CD4-positive, CD25-positive, alpha-beta regulatory T cell (primary cell): ENCODE measurements at regions not wholly inside any gene's neighbourhood (a gene's known extent, or its start where the extent isn't known, plus 50 kb on each side); places are given as distances from the start of the nearest gene placed in this dataset.
"Not testable (repeated sequence)": the region's sequence is repeated elsewhere in the genome, so short reads cannot be mapped to it uniquely, and the experiment has no call there.

Source experiments
- ATAC-seq, 2 donors: fragments of 150-1000 bp; cut with Tn5 transposase; one replicate each; pipeline ENCODE4 v1.10.0; 2021; ENCODE audit warnings: low read depth in 2 of 2, moderate number of reproducible peaks in 2 of 2, moderate library complexity in 1 of 2
- DNase-seq, 3 donors: peaks; one replicate each; pipeline versions ENCODE4 v3.0.0 to v3.0.0-alpha.2; 2012 to 2022; ENCODE audit warnings: mixed read lengths in 1 of 3
- H3K27ac ChIP-seq: one replicate; pipeline ENCODE4 v1.7.0; 2013; ENCODE audit warnings: mild to moderate bottlenecking, low read length; ENCODE audit not compliant: insufficient read depth, poor library complexity, severe bottlenecking
- H3K27me3 ChIP-seq: one replicate; pipeline ENCODE4 v1.7.0; 2013; ENCODE audit warnings: low read length; ENCODE audit not compliant: control insufficient read depth, insufficient read depth
- H3K36me3 ChIP-seq: one replicate; pipeline ENCODE4 v1.7.0; 2013; ENCODE audit warnings: mild to moderate bottlenecking, low read length, moderate library complexity; ENCODE audit not compliant: control insufficient read depth, insufficient read depth
- H3K4me1 ChIP-seq: 2 replicates; pipeline ENCODE4 v1.7.0; 2013; ENCODE audit warnings: mild to moderate bottlenecking, low read length; ENCODE audit not compliant: insufficient read depth, control insufficient read depth, poor library complexity, severe bottlenecking
- H3K4me3 ChIP-seq: one replicate; pipeline ENCODE4 v1.7.0; 2013; ENCODE audit warnings: low read depth, mild to moderate bottlenecking, low read length, moderate library complexity
- H3K9me3 ChIP-seq, 2 experiments: 1 replicate in 1 of 2; 2 replicates in 1 of 2; pipeline ENCODE4 v1.7.0; 2013; ENCODE audit warnings: low read length in 2 of 2, mild to moderate bottlenecking in 1 of 2, moderate library complexity in 1 of 2; ENCODE audit not compliant: control insufficient read depth in 2 of 2
- H3K27ac Mint-ChIP-seq, 3 donors: one replicate each; pipeline ENCODE4 v1.8.0; 2020 to 2022; ENCODE audit warnings: mild to moderate bottlenecking in 3 of 3, mixed read lengths in 3 of 3, moderate library complexity in 2 of 3
- H3K27me3 Mint-ChIP-seq: one replicate; pipeline ENCODE4 v1.8.0; 2022; ENCODE audit warnings: mild to moderate bottlenecking, mixed read lengths
- H3K36me3 Mint-ChIP-seq: one replicate; pipeline ENCODE4 v1.8.0; 2020; ENCODE audit warnings: mixed read lengths
- H3K4me1 Mint-ChIP-seq, 4 donors: one replicate each; pipeline ENCODE4 v1.8.0; 2020 to 2022; ENCODE audit warnings: mixed read lengths in 4 of 4, mild to moderate bottlenecking in 1 of 4
- H3K4me3 Mint-ChIP-seq, 4 donors: one replicate each; pipeline ENCODE4 v1.8.0; 2020 to 2022; ENCODE audit warnings: mild to moderate bottlenecking in 4 of 4, mixed read lengths in 4 of 4, moderate library complexity in 3 of 4
- H3K9me3 Mint-ChIP-seq, 7 donors: one replicate each; pipeline ENCODE4 v1.8.0; 2020 to 2022; ENCODE audit warnings: mixed read lengths in 7 of 7, mild to moderate bottlenecking in 3 of 7, moderate library complexity in 2 of 7

DNA sequence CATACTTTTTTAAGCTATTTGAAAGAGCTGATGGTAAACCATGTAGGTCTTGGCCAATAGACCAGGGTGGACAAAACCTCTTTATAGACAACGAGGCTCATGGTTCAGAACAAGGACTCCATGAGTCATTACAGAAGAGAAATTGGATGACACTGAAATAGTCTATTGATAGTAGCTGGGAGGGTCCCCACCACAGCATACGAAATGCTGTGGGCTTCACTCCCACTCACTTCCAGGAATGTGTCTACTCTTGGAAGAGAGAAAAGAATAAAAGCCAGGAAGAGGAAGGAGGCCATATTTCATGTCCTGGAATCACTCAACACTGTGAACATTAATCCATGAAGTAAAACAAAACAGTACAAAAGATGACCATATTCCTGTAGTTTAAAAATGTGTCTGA, 82.3 kb upstream of the MXRA5 start:
- no peak for ATAC-seq

GRCh38 chrX:3426552-3426951, 80.1 kb upstream of the MXRA5 start:
- Mint-ChIP-seq H3K27me3 (no peaks in the 10 kb centered on the region), H3K4me1 (no peaks in the 10 kb centered on the region), H3K36me3 (no peaks in the 10 kb centered on the region), H3K9me3 (no peaks in the 10 kb centered on the region), H3K4me3 (no peak overlapping the region), H3K27ac (no peak overlapping the region)
- no peaks in the 10 kb centered on the region for H3K27me3 ChIP-seq
- H3K4me1 ChIP-seq = no peaks in the 10 kb centered on the region
- H3K9me3 ChIP-seq = no peaks in the 10 kb centered on the region
- ATAC-seq = no peak
- no peaks in the 10 kb centered on the region for H3K36me3 ChIP-seq
- no peak overlapping the region for H3K27ac ChIP-seq
- DNase-seq = no peak
- H3K4me3 ChIP-seq = no peak overlapping the region

More for the DNA sequence above, 82.3 kb upstream of the MXRA5 start:
- Mint-ChIP-seq H3K27ac (no peak overlapping the region), H3K36me3 (no peaks in the 10 kb centered on the region), H3K9me3 (no peaks in the 10 kb centered on the region), H3K27me3 (no peaks in the 10 kb centered on the region), H3K4me1 (no peaks in the 10 kb centered on the region), H3K4me3 (no peak overlapping the region)
- no peak overlapping the region for H3K27ac ChIP-seq
- no peaks in the 10 kb centered on the region for H3K9me3 ChIP-seq
- H3K4me1 ChIP-seq = no peaks in the 10 kb centered on the region
- no peak for DNase-seq
- H3K36me3 ChIP-seq = no peaks in the 10 kb centered on the region
- no peaks in the 10 kb centered on the region for H3K27me3 ChIP-seq
- H3K4me3 ChIP-seq = no peak overlapping the region

GRCh38 chrX:3425031-3425430, 78.6 kb upstream of the MXRA5 start:
- no peak for ATAC-seq

GRCh38 chrX:3420316-3420715, 73.9 kb upstream of the MXRA5 start:
- Mint-ChIP-seq H3K27me3 (no peaks in the 10 kb centered on the region), H3K27ac (no peak overlapping the region), H3K9me3 (peaks cover 0 to 7% (median 3%) of the 10 kb centered on the region in 7 donors), H3K4me1 (no peaks in the 10 kb centered on the region), H3K36me3 (no peaks in the 10 kb centered on the region), H3K4me3 (no peak overlapping the region)
- Histone ChIP-seq H3K27ac (no peak overlapping the region), H3K4me3 (no peak overlapping the region), H3K4me1 (no peaks in the 10 kb centered on the region), H3K27me3 (no peaks in the 10 kb centered on the region), H3K36me3 (no peaks in the 10 kb centered on the region), H3K9me3 (no peaks in the 10 kb centered on the region)
- ATAC-seq (no peak), DNase-seq (no peak)

More at GRCh38 chrX:3425031-3425430, 78.6 kb upstream of the MXRA5 start:
- no peak overlapping the region for H3K27ac ChIP-seq
- no peaks in the 10 kb centered on the region for H3K9me3 ChIP-seq
- no peaks in the 10 kb centered on the region for H3K36me3 ChIP-seq
- no peak for DNase-seq
- H3K4me3 ChIP-seq = no peak overlapping the region
- Mint-ChIP-seq H3K27ac (no peak overlapping the region), H3K4me1 (no peaks in the 10 kb centered on the region), H3K36me3 (no peaks in the 10 kb centered on the region), H3K27me3 (no peaks in the 10 kb centered on the region), H3K9me3 (no peaks in the 10 kb centered on the region), H3K4me3 (no peak overlapping the region)
- H3K27me3 ChIP-seq = no peaks in the 10 kb centered on the region
- no peaks in the 10 kb centered on the region for H3K4me1 ChIP-seq

GRCh38 chrX:3415011-3415410, 68.6 kb upstream of the MXRA5 start:
- H3K4me1 Mint-ChIP-seq = no peaks in the 10 kb centered on the region
- no peak overlapping the region for H3K27ac Mint-ChIP-seq
- no peaks in the 10 kb centered on the region for H3K27me3 Mint-ChIP-seq
- DNase-seq (no peak), ATAC-seq (no peak)
- peaks cover 0 to 14% (median 7%) of the 10 kb centered on the region in 7 donors for H3K9me3 Mint-ChIP-seq
- no peak overlapping the region for H3K27ac ChIP-seq
- H3K4me3 Mint-ChIP-seq = no peak overlapping the region
- no peaks in the 10 kb centered on the region for H3K36me3 ChIP-seq
- H3K36me3 Mint-ChIP-seq = no peaks in the 10 kb centered on the region
- no peaks in the 10 kb centered on the region for H3K9me3 ChIP-seq
- no peaks in the 10 kb centered on the region for H3K4me1 ChIP-seq
- no peak overlapping the region for H3K4me3 ChIP-seq
- H3K27me3 ChIP-seq = no peaks in the 10 kb centered on the region

GRCh38 chrX:3411626-3412025, 65.2 kb upstream of the MXRA5 start:
- not testable (repeated sequence) for H3K27ac Mint-ChIP-seq, H3K27ac ChIP-seq, H3K27me3 ChIP-seq, H3K4me1 Mint-ChIP-seq, H3K4me1 ChIP-seq, DNase-seq, H3K9me3 ChIP-seq, H3K27me3 Mint-ChIP-seq, H3K4me3 ChIP-seq, ATAC-seq, H3K36me3 Mint-ChIP-seq, H3K4me3 Mint-ChIP-seq, H3K36me3 ChIP-seq
- H3K9me3 Mint-ChIP-seq = peaks cover 0 to 10% (median 5%) of the 10 kb centered on the region in 7 donors

DNA sequence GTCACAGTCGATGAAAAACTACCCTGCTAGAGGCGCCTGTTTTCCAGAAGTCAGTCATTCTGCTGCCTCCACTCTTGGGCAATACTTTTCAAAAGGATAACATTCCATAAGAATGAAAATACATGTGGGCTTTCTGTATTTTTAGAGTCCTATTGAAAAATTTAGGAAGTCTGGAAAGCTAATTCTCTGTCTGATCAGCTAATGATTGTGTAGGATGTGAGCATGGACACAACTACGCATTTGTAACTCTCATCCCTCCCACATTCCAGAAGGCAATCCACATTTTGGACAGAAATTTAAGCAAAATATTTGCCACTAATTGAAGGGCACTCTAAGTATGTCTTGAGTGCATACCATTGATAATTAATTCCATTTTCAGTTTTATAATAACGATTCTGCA, 63.5 kb upstream of the MXRA5 start:
- H3K27me3 ChIP-seq, H3K27me3 Mint-ChIP-seq, ATAC-seq, H3K4me1 Mint-ChIP-seq, H3K4me3 Mint-ChIP-seq, H3K27ac ChIP-seq, H3K4me3 ChIP-seq, H3K9me3 Mint-ChIP-seq, H3K36me3 ChIP-seq, H3K36me3 Mint-ChIP-seq, H3K27ac Mint-ChIP-seq, H3K9me3 ChIP-seq, DNase-seq, H3K4me1 ChIP-seq: not testable (repeated sequence)

DNA sequence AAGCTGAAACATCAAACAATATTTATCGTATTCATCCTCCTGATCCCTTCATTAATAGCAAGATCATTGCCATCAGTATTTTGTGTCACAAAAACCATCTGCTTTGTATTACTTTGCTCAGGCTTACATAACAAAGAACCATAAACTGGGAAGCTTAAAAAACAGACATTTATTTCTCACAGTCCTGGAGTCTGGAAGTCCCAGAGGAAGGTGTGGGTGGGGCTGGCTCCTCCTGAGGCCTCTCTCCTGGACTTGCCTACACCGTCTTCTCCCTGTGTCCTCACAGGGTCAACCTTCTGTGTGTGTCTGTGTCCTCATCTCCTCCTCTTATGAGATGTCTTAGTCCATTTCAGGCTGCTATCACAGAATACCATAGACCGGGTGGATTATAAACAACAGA, 61.3 kb upstream of the MXRA5 start:
- Mint-ChIP-seq H3K27ac (no peak overlapping the region), H3K9me3 (peaks cover 0 to 8% (median 2%) of the 10 kb centered on the region in 7 donors), H3K27me3 (no peaks in the 10 kb centered on the region), H3K36me3 (no peaks in the 10 kb centered on the region), H3K4me1 (no peaks in the 10 kb centered on the region), H3K4me3 (no peak overlapping the region)
- Histone ChIP-seq H3K27ac (no peak overlapping the region), H3K27me3 (no peaks in the 10 kb centered on the region), H3K9me3 (peaks cover 0 to 1% of the 10 kb centered on the region in 2 experiments), H3K4me1 (no peaks in the 10 kb centered on the region), H3K36me3 (no peaks in the 10 kb centered on the region), H3K4me3 (no peak overlapping the region)
- ATAC-seq (no peak), DNase-seq (no peak)
